T-helper 2 cell (primary cell): ENCODE measurements at regions not wholly inside any gene's neighbourhood (a gene's known extent, or its start where the extent isn't known, plus 50 kb on each side); places are given as distances from the start of the nearest gene placed in this dataset.
"Not testable (repeated sequence)": the region's sequence is repeated elsewhere in the genome, so short reads cannot be mapped to it uniquely, and the experiment has no call there.

ENCODE experiments used
- DNase-seq, 5 experiments: peaks; one replicate each; pipeline versions ENCODE4 v3.0.0 to v3.0.0-alpha.2; 2012 to 2022

- no peak for DNase-seq
Observed at GRCh38 chr4:186814535-186815070, 90.9 kb upstream of the FAT1 start.

GRCh38 chr4:186819342-186820086 lies 95.9 kb upstream of the FAT1 start:
- no peak for DNase-seq

- no peak for DNase-seq
Observed at GRCh38 chr4:186820391-186820891, 96.8 kb upstream of the FAT1 start.

DNA sequence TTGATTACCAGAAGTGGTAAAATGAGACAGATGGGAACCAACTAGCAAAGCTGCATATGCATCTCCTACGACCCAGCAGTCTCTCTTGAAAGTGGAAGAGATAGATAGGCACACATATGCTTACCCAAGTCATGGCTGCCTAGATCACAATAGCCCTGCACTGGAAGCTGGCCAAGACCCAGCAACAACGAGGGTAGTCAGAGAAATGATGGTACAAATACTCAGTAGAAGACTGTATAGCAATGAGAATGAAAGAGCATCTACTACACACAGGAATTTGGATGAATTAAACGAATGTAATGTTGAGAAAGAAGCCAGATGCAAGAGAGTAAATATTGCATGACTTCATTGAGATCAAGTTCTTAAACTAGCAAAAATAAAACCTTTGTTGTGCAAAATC lies 100.3 kb upstream of the FAT1 start:
- no peak for DNase-seq

DNA sequence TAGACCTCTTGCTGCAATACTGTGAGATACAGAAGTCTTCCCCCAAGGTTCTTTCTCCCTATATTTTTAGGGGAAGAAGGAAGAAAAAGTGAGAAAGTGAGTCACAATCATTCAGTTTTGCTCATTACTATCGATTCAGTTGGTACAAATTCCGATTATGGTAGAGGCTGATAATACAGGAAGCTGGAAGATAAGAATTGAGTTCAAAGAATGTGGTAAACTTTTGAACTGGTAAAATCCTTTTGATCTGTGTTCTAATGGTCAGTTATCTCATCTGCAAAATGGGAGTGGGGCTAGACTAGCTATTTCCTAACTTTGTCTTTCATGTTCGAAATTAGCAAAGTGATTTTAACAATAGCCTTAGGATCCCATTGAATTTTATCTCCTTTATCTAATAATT lies 101.4 kb upstream of the FAT1 start:
- no peak for DNase-seq

- DNase-seq, result no peak
Observed at GRCh38 chr4:186826006-186826405, 102.3 kb upstream of the FAT1 start.

- no peak for DNase-seq
Observed at GRCh38 chr4:186826846-186827533, 103.3 kb upstream of the FAT1 start.

DNA sequence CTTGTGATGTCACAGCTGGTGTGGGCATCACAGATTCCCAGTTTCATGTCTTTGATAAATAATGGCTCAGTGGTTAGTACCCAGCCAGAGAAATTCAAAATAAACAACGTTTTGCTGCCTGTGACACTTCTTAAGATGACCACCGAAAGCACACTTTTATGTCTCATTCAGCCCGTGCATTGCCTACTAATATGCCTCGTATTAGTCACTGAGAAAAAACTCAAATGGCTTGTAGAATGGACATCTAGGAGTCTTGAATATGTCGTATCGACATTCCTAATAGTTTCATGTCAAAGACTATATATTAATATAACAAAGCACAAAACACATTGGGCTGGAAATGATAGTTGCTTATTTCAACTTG lies 103.9 kb upstream of the FAT1 start:
- DNase-seq, result no peak

- DNase-seq, result peak in 1 of 5 experiments; percentile 33
Observed at GRCh38 chr4:186829097-186829496, 105.4 kb upstream of the FAT1 start.

DNA sequence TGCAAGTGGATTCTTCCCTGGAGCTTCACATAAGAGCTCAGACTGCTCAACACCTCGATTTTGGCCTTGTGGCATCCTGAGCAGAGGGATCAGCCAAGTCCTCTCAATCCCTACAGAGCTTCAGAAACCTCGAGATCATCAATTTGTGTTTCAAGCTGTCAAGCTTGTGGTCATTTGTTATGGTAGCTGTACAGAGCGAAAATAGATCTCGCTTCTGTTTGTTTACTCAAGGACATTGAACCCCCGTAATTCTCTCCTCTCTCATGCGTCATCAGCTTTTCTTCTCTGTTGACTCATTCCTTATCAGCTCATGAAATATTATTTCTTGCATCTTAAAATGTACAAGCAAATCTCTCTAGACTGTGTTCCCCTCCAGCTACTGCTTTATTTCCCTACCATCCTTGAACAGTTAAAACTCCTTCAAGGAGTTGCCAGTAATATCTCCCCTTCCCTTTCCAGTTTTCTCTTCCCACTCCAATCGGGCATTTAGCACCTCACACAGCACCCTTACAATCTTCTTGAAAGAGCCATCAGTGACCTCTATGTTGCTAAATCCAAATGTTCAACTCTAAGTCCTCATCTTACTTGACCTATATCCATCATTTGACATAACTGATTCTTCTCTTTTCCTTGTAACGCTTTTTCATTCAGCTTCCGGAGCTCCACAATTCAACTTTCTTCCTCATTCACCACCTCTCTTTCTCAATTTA lies 106.2 kb upstream of the FAT1 start:
- peak in 1 of 5 experiments; percentile 14 for DNase-seq

- DNase-seq, result no peak
Observed at GRCh38 chr4:186831574-186831973, 107.9 kb upstream of the FAT1 start.

DNA sequence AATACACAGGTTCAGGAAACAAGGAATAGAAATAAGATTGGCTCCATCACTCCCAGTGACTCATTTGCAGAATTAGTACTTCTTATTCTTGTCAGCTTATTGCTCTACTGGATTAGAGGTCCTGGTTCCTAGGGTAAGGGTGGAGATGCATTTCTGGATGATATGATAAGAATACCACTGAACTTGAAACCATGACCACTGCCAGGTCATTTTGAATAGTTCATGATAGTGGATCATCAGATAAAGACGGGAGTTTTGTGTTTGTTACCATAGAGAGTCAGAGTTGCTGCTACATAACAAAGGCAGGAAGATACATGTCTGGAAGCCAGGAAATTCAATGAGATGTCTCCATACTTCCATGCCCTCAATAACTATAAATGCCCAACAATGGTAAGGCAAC lies 109.2 kb upstream of the FAT1 start:
- DNase-seq, result peak in 1 of 5 experiments; percentile 15

DNA sequence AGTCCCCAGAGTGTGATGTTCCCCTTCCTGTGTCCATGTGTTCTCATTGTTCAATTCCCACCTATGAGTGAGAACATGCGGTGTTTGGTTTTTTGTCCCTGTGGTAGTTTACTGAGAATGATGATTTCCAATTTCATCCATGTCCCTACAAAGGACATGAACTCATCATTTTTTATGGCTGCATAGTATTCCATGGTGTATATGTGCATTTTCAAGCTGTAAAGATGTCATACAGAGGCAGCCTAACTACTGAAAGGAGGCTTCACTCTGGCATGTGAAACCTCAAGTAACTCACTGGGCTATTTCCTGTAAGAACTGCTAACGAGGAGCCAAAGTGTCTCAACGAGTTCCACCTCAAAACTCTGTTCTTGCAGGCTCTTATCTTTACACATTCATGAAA lies 113.8 kb upstream of the FAT1 start:
- not testable (repeated sequence) for DNase-seq

DNA sequence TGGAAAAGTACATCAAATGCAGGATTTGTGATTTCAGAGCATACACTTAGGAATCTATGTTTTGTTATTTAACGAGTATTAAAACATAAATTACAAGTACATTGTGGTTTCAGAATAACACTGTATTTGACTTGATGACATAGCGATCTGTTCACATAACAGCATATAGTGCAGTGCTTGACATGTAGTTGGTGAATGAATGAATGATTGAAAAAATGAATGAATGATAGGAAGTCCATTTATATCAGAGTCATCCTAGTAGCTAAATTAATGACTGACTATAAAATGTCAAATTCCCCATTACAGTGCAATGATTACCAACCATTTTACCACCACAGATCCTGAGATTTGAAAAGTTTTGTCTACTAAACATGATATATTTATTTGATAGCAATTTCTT lies 114.6 kb upstream of the FAT1 start:
- no peak for DNase-seq

- DNase-seq, result peak in 1 of 5 experiments; percentile 25
Observed at GRCh38 chr4:186839122-186840037, 115.7 kb upstream of the FAT1 start.

DNA sequence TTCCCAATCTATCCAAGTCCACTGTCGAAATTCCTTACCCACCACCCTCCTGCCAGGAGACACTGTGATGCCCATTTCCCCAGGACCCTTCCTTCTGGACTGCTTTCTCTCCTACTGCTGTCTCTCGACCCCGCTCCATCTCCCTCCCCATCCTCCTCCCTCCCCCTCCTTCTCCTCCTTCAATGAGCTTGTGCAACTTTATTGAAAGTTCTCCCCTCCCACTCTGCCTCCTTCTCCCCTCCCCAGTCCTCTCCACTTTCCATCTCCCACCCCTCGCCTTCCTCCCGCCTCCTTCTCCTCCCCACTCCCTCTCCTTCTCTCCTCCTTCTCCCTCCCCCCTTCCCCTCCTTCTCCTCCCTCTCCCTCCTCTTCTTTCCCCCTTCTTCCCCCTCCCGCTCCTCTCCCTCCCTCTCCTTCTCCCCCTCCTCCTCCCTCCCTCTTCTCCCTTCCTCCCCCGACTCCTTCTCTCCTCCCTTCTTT lies 116.6 kb upstream of the FAT1 start:
- no peak for DNase-seq

- no peak for DNase-seq
Observed at GRCh38 chr4:186840771-186841301, 117.2 kb upstream of the FAT1 start.

- DNase-seq, result no peak
Observed at GRCh38 chr4:186844059-186844681, 120.5 kb upstream of the FAT1 start.

DNA sequence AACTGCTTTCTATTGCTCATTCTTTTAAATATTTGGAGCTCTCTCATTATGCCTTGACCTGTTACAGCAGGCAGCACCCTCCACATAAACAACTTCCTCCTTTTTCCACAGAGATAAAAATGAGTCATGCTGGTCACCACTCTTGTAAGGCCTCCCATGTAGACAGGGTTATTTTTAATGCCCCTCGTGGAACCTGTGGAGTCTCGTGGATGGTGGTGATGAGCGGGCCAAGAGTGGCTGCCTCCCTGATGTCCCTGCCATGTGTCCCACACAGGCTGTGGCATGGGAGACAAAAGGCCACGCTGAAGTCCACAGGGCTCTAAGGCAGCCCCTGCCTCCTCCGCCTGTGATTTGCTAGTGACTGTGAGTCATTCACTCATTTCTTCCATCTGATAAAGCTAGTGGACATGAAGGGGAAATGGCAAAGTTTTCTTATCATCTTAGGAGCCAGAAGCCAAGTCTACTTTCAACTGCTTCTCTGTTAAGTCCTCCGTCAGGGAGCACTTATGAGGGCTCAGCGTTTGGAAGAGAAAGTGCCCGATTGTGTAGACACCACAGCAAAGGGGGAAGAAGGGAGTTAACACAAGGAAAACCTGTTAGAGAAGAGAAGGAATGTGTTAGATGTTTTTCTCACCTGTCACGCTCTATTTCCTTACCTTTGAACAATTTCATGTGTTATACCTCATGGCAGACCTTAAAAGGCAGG lies 121.6 kb upstream of the FAT1 start:
- no peak for DNase-seq

DNA sequence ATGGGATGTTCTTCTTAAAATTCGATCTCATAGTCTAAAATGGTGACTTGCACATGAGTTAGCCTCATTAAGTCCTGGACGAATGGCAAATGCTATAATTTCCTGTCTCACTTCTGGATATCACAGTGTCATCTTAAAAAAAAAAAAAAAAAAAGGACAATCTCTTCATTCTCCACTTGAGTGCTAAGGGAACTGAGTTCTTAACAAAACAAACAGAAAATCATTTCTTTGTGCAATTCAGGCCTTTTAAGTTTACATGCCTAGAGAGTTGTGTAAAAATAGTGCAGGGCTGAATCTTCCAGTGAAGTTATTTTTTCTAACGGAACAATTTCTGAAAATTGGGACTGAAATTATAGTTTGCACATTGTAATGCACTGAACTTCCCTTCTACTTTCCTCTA lies 122.8 kb upstream of the FAT1 start:
- no peak for DNase-seq
